Motor neuron (in vitro differentiated cells): ENCODE measurements at regions not wholly inside any gene's neighbourhood (a gene's known extent, or its start where the extent isn't known, plus 50 kb on each side); places are given as distances from the start of the nearest gene placed in this dataset.

Experiments used
- ATAC-seq, 8 experiments: fragments of 200-7000 bp; cut with Tn5 transposase; replicated peaks in 6 of 8; 2 replicates each; pipeline ENCODE4 v1.8.0; 2021; ENCODE audit warnings: mild to moderate bottlenecking in 8 of 8, moderate library complexity in 8 of 8
- H3K27ac ChIP-seq, 2 donors: fragments of 250-450 bp; sonication (Bioruptor Pico); 2 replicates each; pipeline ENCODE4 v1.9.0; 2021; ENCODE audit warnings: antibody characterized with exemption in 2 of 2, mild to moderate bottlenecking in 2 of 2, moderate library complexity in 1 of 2
- H3K4me1 ChIP-seq, 2 donors: fragments of 250-450 bp; sonication (Bioruptor Pico); replicated peaks in 1 of 2; 2 replicates each; pipeline ENCODE4 v1.6.1; 2021; ENCODE audit warnings: antibody characterized with exemption in 2 of 2, mild to moderate bottlenecking in 2 of 2, moderate library complexity in 1 of 2
- H3K4me3 ChIP-seq, 5 donors: fragments of 250-450 bp; sonication (Bioruptor Pico); 2 replicates each; pipeline ENCODE4 v1.9.0; 2021; ENCODE audit warnings: antibody characterized with exemption in 5 of 5, mild to moderate bottlenecking in 5 of 5, moderate library complexity in 4 of 5
- WGBS, 10 experiments: fragments of 450-650 bp; shearing (Covaris generic); methylation state at CpG; one replicate each; pipeline ENCODE4 v1.0.0; 2022; 5-methylcytosine and 5-hydroxymethylcytosine counted together
- in situ Hi-C, 9 experiments: fragments of 400-800 bp; cut with MboI; loops; one replicate each; pipeline ENCODE4 v1.15.0; 2021; ENCODE audit warnings: low sequenced_read_pairs in 9 of 9, low pct_unique_long_range_greater_than_20kb in 2 of 9; ENCODE audit not compliant: unreplicated experiment in 9 of 9

DNA sequence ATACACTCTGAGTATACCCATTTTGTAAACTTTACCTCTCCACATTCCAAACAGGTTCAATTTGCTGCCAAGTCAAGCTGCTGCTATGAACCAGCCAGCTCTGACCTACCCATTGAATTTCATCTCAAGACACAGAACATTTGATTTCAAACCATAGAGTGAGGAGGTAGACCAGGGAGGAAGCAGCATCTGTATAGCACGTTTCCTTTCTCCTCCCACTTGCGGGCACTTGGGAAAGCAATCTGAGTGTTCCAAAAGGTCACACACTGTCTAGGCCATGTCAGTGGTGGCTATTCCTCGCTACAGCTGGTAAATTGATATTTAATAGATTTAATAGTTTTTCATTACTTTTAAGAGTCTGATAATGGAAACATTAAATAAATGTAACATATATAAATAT, 147.8 kb upstream of the EEPD1 start:
- Histone ChIP-seq H3K27ac (no peak overlapping the region), H3K4me1 (no peaks in the 10 kb centered on the region), H3K4me3 (no peak overlapping the region)
- no peak for ATAC-seq
- in situ Hi-C loops, result no loop called here
- 63 to 89% (median 78%) methylated on average over 1 to 3 of the region's 3 CpGs; no CpG with 5 or more reads in 4 of the 10 experiments for WGBS, 10 experiments

DNA sequence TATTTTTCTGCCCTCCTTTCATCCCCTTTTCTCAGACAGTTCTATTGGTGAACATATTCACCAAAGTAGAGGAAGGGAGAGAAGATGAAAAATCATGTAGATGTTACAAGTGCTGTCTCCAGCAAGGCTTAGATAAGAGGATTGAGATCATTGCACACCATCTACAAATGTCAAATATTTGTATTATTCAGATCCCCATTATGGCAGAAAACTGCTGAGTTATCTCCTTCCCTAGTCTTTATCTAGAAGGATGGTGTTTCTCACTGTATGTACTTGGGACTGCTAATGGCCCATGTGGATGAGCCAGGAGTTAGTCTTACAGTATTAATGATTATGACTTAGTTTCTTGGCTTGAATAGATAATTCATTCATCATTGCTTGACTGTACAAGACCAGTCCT, 147.2 kb upstream of the EEPD1 start:
- ATAC-seq, result no peak
- Histone ChIP-seq H3K4me1 (no peaks in the 10 kb centered on the region), H3K4me3 (no peak overlapping the region), H3K27ac (no peak overlapping the region)
- in situ Hi-C loops, result no loop called here

DNA sequence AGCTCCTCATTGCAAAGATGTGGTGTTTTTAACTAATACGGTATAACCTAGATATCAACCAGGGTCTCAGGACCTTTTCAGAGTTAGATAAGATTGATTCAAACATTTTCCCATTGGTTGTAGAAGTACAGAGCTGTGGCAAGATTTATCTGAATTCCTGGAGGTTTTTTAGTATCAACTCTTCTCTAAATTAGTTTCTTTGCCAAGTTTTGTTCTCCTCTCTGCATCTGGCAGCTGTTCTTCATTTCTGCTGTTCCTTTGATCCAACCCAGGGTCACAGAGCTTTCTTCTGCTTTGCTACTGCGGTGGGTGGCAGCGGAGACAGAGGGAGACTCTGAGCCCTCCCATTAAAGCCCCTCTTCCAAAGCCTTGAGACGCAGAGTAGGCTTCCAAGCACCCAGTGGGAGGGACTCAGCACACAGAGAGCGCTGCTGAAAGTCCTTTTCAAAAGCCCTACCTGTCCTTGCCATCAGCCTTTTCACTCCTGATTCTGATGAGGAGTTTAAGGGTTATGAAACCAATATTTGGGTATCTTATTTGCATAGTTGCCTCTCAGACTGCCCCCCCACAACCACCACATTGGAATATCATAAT, 146.3 kb upstream of the EEPD1 start:
- WGBS, 10 experiments, result 40 to 100% (median 95%) methylated on average over 1 to 4 of the region's 5 CpGs; no CpG with 5 or more reads in 2 of the 10 experiments
- peaks cover 0 to 3% of the 10 kb centered on the region in 2 donors for H3K4me1 ChIP-seq
- H3K4me3 ChIP-seq, result no peak overlapping the region
- in situ Hi-C loops, result no loop called here
- no peak overlapping the region for H3K27ac ChIP-seq
- ATAC-seq, result no peak

GRCh38 chr7:36010656-36011587, 142.1 kb upstream of the EEPD1 start:
- no peak overlapping the region for H3K27ac ChIP-seq
- peak in 2 of 8 experiments; percentile 25 to 86 for ATAC-seq
- in situ Hi-C loops, result no loop called here
- H3K4me3 ChIP-seq, result no peak overlapping the region
- H3K4me1 ChIP-seq, result peaks cover 0 to 3% of the 10 kb centered on the region in 2 donors
- WGBS, 10 experiments, result 59 to 100% (median 79%) methylated on average over 1 to 7 of the region's 11 CpGs; no CpG with 5 or more reads in 3 of the 10 experiments

DNA sequence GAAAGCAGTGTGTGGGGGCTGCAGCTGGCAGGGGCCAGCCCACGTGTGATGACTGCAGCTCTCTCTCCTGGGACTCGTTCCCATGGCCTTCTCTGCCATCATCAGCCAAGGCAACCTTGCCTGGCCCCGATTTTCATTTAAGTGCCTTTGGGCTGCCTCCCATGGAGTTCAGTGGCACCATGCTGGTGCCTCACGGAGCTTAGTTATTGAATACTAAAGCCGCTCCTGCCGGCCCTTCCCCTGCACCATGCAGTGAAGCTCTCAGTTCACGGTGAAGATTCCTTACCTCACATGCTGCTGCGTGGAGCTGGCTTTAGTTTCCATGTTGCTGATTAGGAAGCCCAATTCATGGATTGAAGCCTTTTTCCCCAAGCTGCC, 141.5 kb upstream of the EEPD1 start:
- ATAC-seq, result no peak
- in situ Hi-C loops, result no loop called here

GRCh38 chr7:36013246-36014014, 139.6 kb upstream of the EEPD1 start:
- WGBS, 10 experiments, result 59 to 96% (median 71%) methylated on average over 3 to 7 of the region's 7 CpGs; no CpG with 5 or more reads in 3 of the 10 experiments
- Histone ChIP-seq H3K4me1 (peaks cover 0 to 3% of the 10 kb centered on the region in 2 donors), H3K4me3 (no peak overlapping the region), H3K27ac (no peak overlapping the region)
- in situ Hi-C loops, result no loop called here
- ATAC-seq, result peak in 2 of 8 experiments; percentile 27 to 58

More for the DNA sequence above, 141.5 kb upstream of the EEPD1 start:
- 0 to 100% (median 36%) methylated on average over 1 to 8 of the region's 8 CpGs; no CpG with 5 or more reads in 3 of the 10 experiments for WGBS, 10 experiments
- no peak overlapping the region for H3K27ac ChIP-seq
- H3K4me1 ChIP-seq, result peaks cover 0 to 3% of the 10 kb centered on the region in 2 donors
- H3K4me3 ChIP-seq, result no peak overlapping the region

GRCh38 chr7:36014961-36015360, 138.1 kb upstream of the EEPD1 start:
- no peak for ATAC-seq
- WGBS, 10 experiments, result 80 to 90% (median 83%) methylated on average over 1 to 4 of the region's 9 CpGs; no CpG with 5 or more reads in 7 of the 10 experiments
- in situ Hi-C loops, result no loop called here
- Histone ChIP-seq H3K4me3 (no peak overlapping the region), H3K4me1 (peaks cover 0 to 3% of the 10 kb centered on the region in 2 donors), H3K27ac (no peak overlapping the region)

- peaks cover 0 to 3% of the 10 kb centered on the region in 2 donors for H3K4me1 ChIP-seq
- no peak overlapping the region for H3K4me3 ChIP-seq
- 17 to 100% (median 83%) methylated on average over 1 to 2 of the region's 2 CpGs; no CpG with 5 or more reads in 3 of the 10 experiments for WGBS, 10 experiments
- ATAC-seq, result no peak
- in situ Hi-C loops, result no loop called here
- no peak overlapping the region for H3K27ac ChIP-seq
Measured at GRCh38 chr7:36015733-36016132, 137.3 kb upstream of the EEPD1 start.

- H3K4me3 ChIP-seq, result no peak overlapping the region
- no peak for ATAC-seq
- H3K4me1 ChIP-seq, result no peaks in the 10 kb centered on the region
- WGBS, 10 experiments, result 60 to 100% (median 76%) methylated on average over 1 to 4 of the region's 4 CpGs; no CpG with 5 or more reads in 2 of the 10 experiments
- no peak overlapping the region for H3K27ac ChIP-seq
- in situ Hi-C loops, result no loop called here
Measured at GRCh38 chr7:36016648-36017047, 136.4 kb upstream of the EEPD1 start.

DNA sequence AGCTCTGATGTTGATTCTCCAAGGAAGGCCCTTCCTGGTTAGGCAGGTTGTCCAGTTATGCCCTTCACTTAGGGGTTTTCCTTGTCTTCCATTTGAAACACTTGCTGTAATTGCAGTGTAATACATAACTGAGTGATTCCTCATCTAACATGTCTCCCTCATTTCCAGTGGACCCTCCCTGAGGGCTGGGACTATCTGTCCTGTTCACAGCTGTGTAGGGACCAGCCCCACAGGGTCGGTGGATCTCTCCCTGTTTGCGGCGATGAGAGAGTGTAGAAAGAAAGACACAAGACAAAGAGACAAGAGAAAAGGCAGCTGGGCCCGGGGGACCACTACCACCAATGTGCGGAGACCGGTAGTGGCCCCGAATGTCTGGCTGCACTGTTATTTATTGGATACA, 135.9 kb upstream of the EEPD1 start:
- H3K4me1 ChIP-seq, result no peaks in the 10 kb centered on the region
- no peak overlapping the region for H3K4me3 ChIP-seq
- H3K27ac ChIP-seq, result no peak overlapping the region
- in situ Hi-C loops, result no loop called here
- 80 to 100% (median 94%) methylated on average over 1 to 3 of the region's 7 CpGs; no CpG with 5 or more reads in 6 of the 10 experiments for WGBS, 10 experiments
- ATAC-seq, result no peak

- in situ Hi-C loops, result no loop called here
- ATAC-seq, result no peak
- H3K4me1 ChIP-seq, result no peaks in the 10 kb centered on the region
- 67 to 100% (median 78%) methylated on average over 1 to 4 of the region's 7 CpGs; no CpG with 5 or more reads in 5 of the 10 experiments for WGBS, 10 experiments
- H3K4me3 ChIP-seq, result no peak overlapping the region
- H3K27ac ChIP-seq, result no peak overlapping the region
Measured at GRCh38 chr7:36018816-36019484, 134.1 kb upstream of the EEPD1 start.

DNA sequence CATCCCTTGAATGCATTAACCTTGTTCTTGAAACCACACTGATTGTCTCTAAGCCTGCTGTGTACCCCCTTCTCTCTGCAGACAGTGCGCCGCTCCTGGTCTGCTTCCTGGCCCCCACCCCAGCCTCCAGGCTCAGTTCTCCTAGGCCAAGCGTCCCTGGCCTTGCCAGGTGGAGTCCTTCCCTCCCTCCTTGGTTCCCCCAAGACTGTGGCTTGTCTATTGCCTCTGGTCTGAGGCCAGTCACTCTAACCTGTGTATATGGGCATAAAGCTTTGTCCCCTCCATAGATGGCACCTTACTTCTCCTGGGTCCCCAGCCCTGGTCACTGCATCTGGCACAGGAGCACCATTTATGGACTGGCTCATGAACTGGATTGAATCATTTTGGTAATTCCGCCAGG, 133.5 kb upstream of the EEPD1 start:
- no peak for ATAC-seq
- Histone ChIP-seq H3K27ac (no peak overlapping the region), H3K4me1 (no peaks in the 10 kb centered on the region), H3K4me3 (no peak overlapping the region)
- in situ Hi-C loops, result no loop called here
- 82 to 100% (median 95%) methylated on average over 1 to 3 of the region's 4 CpGs; no CpG with 5 or more reads in 6 of the 10 experiments for WGBS, 10 experiments
